ENCODE measurements at regions not wholly inside any gene's neighbourhood (a gene's known extent, or its start where the extent isn't known, plus 50 kb on each side); places are given as distances from the start of the nearest gene placed in this dataset.

DNA sequence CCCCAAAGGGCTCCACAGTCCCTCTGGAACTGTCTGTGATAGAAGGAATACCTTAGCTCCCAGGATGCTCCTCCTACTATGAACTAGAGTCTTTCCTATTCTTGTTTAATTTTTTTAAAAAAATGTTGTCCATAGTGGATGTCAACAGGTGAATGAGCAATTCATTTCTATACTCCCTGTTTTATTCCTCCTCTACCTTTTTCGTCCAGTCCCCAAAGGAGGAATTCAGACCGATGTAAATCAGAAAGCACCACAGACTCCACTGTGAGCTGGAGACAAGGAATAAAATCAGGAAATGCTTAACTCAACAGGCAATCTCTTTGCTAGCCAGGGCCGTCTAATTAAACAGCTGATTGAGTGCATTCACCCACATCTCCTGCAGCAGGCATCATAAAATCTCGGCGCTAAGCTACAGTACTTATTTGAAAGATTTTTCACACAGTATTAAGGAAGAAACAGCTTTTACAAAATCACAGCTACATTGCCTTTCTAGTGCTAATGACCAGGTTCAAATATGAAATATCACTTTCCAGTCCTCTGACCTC is 381.6 kb downstream of the SIPA1L2 start:
- DNase-seq = no peak
- Histone ChIP-seq H3K4me3 (replicated peaks in 1 of 3) (no peak overlapping the region), H3K4me1 (no peaks in the 10 kb centered on the region), H3K36me3 (no peaks in the 10 kb centered on the region), H3K27ac (no peak overlapping the region), H3K27me3 (no peaks in the 10 kb centered on the region), H3K9me3 (no peaks in the 10 kb centered on the region)
- no peak for TF ChIP-seq POLR2A (IDR thresholded peaks at IDR 0.05)
- TF ChIP-seq, protein P1, sequence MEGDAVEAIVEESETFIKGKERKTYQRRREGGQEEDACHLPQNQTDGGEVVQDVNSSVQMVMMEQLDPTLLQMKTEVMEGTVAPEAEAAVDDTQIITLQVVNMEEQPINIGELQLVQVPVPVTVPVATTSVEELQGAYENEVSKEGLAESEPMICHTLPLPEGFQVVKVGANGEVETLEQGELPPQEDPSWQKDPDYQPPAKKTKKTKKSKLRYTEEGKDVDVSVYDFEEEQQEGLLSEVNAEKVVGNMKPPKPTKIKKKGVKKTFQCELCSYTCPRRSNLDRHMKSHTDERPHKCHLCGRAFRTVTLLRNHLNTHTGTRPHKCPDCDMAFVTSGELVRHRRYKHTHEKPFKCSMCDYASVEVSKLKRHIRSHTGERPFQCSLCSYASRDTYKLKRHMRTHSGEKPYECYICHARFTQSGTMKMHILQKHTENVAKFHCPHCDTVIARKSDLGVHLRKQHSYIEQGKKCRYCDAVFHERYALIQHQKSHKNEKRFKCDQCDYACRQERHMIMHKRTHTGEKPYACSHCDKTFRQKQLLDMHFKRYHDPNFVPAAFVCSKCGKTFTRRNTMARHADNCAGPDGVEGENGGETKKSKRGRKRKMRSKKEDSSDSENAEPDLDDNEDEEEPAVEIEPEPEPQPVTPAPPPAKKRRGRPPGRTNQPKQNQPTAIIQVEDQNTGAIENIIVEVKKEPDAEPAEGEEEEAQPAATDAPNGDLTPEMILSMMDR (IDR thresholded peaks at IDR 0.05) = no peak
- intact Hi-C loops (cut with DNase I) = no loop called here
- 63 to 65% methylated on average over 5 of the region's 5 CpGs for WGBS, 2 donors

DNA sequence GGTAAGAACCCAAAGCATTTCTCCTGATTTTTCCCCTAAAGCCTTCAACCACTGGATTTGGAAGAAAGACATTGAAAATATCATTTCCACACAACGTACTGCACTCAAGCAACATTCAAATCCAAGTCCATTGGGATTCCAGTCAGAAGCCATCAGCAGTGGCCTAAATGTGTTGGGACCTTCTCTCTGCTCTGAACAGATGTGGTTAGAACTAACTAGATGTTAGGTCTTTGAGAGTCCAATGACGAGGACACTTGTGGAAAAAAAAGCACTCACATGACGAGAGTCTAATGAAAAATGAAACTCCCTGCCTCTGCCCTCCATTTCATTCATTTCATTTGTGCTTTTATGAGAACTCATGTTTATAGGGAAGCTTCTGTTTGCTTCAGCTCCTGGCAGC is 382.3 kb downstream of the SIPA1L2 start:
- Histone ChIP-seq H3K9me3 (no peaks in the 10 kb centered on the region), H3K27ac (no peak overlapping the region), H3K4me1 (no peaks in the 10 kb centered on the region), H3K27me3 (no peaks in the 10 kb centered on the region), H3K4me3 (replicated peaks in 1 of 3) (no peak overlapping the region), H3K36me3 (no peaks in the 10 kb centered on the region)
- intact Hi-C loops (cut with DNase I) = no loop called here
- DNase-seq = no peak
- 77 to 86% methylated on average over 3 of the region's 3 CpGs for WGBS, 2 donors
- no peak for TF ChIP-seq POLR2A (IDR thresholded peaks at IDR 0.05)
- TF ChIP-seq, protein P1 (IDR thresholded peaks at IDR 0.05) = no peak

DNA sequence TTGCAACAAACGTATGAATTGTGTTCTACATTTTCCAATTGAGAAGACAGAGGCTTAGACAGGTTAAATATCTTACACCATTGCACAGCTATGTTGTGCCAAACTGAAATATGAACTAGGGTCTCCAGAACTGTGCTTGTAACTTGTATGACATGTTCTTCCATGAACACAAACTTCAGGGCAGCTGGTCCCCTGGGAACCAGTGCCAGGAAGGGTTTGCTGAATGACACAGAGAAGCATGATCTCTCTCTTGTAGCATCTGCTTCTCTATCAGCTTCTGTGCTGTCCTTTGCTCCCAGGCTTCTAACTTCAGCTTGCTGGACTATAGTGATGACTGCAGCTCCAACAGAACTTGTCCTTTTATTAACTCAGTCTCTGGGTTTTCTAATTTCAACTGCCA is 385.5 kb downstream of the SIPA1L2 start:
- H3K27me3 ChIP-seq = no peaks in the 10 kb centered on the region

DNA sequence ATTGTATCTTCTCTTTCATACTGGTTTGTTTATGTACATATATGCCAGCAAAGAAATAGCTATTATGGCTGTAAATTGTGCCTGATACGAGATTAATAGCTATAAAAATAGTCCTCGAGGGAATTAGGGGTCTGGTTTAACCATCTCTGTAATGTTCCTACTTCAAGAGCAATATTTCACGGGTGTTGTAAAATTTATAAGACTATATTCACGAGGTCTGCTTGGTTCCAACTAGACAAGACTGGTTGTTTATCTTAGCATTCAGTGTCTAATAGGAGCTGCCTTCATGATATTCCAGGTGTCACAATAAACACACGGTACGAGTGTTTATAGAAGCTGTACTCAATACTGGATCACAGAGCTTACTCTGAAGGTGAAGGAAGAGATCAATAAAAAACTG is 389.9 kb downstream of the SIPA1L2 start:
- intact Hi-C loops (cut with DNase I) = no loop called here
- Histone ChIP-seq H3K4me1 (peaks cover 0 to 7% of the 10 kb centered on the region in 2 donors), H3K4me3 (replicated peaks in 1 of 3) (no peak overlapping the region), H3K36me3 (no peaks in the 10 kb centered on the region), H3K27ac (no peak overlapping the region), H3K9me3 (no peaks in the 10 kb centered on the region), H3K27me3 (no peaks in the 10 kb centered on the region)
- DNase-seq = no peak
- 62 to 74% methylated on average over 6 of the region's 6 CpGs for WGBS, 2 donors
- TF ChIP-seq, protein P1 (IDR thresholded peaks at IDR 0.05) = no peak
- TF ChIP-seq POLR2A (IDR thresholded peaks at IDR 0.05) = no peak

More for the DNA sequence above, 385.5 kb downstream of the SIPA1L2 start:
- TF ChIP-seq POLR2A (IDR thresholded peaks at IDR 0.05) = no peak
- TF ChIP-seq, protein P1 (IDR thresholded peaks at IDR 0.05) = no peak
- intact Hi-C loops (cut with DNase I) = no loop called here
- no peaks in the 10 kb centered on the region for H3K4me1 ChIP-seq
- H3K4me3 ChIP-seq (replicated peaks in 1 of 3) = no peak overlapping the region
- H3K36me3 ChIP-seq = no peaks in the 10 kb centered on the region
- 81 to 90% methylated on average over 1 of the region's 1 CpG for WGBS, 2 donors
- H3K9me3 ChIP-seq = no peaks in the 10 kb centered on the region
- no peak for DNase-seq
- H3K27ac ChIP-seq = no peak overlapping the region

DNA sequence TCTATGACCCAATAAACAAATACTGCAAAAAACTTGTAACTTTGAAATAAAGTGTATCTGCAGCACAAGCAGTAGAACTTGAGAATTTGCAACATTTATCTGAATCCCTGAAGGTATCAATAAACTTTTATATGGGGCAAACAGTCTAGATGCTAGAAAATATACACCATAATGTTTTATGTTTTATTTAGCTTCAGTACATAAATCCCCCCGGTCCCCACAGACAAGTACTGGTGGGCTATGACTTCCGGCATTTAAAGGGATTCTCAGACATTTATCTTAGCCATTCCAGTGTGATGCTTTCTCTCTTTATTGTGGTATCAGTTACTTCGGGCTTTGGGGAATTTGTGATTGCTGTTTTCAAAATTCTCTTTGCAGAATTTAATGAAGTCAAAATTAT is 390.4 kb downstream of the SIPA1L2 start:
- H3K36me3 ChIP-seq = no peaks in the 10 kb centered on the region
- H3K9me3 ChIP-seq = no peaks in the 10 kb centered on the region
- 86 to 90% methylated on average over 3 of the region's 3 CpGs for WGBS, 2 donors
- H3K27ac ChIP-seq = no peak overlapping the region
- no peaks in the 10 kb centered on the region for H3K27me3 ChIP-seq
- peaks cover 0 to 7% of the 10 kb centered on the region in 2 donors for H3K4me1 ChIP-seq
- DNase-seq = no peak
- H3K4me3 ChIP-seq (replicated peaks in 1 of 3) = no peak overlapping the region
- intact Hi-C loops (cut with DNase I) = no loop called here
- TF ChIP-seq, protein P1 (IDR thresholded peaks at IDR 0.05) = no peak
- TF ChIP-seq POLR2A (IDR thresholded peaks at IDR 0.05) = no peak
